Neural cell (in vitro differentiated cells): ENCODE measurements at regions not wholly inside any gene's neighbourhood (a gene's known extent, or its start where the extent isn't known, plus 50 kb on each side); places are given as distances from the start of the nearest gene placed in this dataset.

ENCODE experiments used
- CTCF ChIP-seq: fragments of 450-650 bp; IDR thresholded peaks from 2 replicates; pipeline ENCODE4 v1.5.1; 2014; ENCODE audit warnings: antibody characterized with exemption, mild to moderate bottlenecking, moderate library complexity; ENCODE audit not compliant: poor library complexity, severe bottlenecking
- EP300 ChIP-seq: fragments of 450-650 bp; conservative IDR thresholded peaks from 2 replicates; pipeline ENCODE4 v1.6.1; 2014; ENCODE audit warnings: antibody characterized with exemption, mild to moderate bottlenecking, moderate library complexity; ENCODE audit not compliant: poor library complexity, severe bottlenecking
- EZH2 ChIP-seq: fragments of 200-600, 300-800 bp; shearing (Covaris generic), sonication (generic); IDR thresholded peaks from 2 replicates; pipeline ENCODE4 v1.6.1; 2014; ENCODE audit warnings: antibody characterized with exemption, low read length, borderline replicate concordance, mild to moderate bottlenecking; ENCODE audit not compliant: insufficient read depth, poor library complexity, severe bottlenecking
- MXI1 ChIP-seq: fragments of 450-650 bp; conservative IDR thresholded peaks from 2 replicates; pipeline ENCODE4 v1.6.1; 2014; ENCODE audit warnings: antibody characterized with exemption, mild to moderate bottlenecking; ENCODE audit not compliant: poor library complexity, severe bottlenecking
- POLR2AphosphoS5 ChIP-seq: IDR thresholded peaks from 2 replicates; pipeline ENCODE4 v1.6.1; 2012
- SMC3 ChIP-seq: fragments of 450-650 bp; conservative IDR thresholded peaks from 2 replicates; pipeline ENCODE4 v1.6.1; 2014; ENCODE audit warnings: antibody characterized with exemption, mild to moderate bottlenecking, moderate library complexity; ENCODE audit not compliant: poor library complexity
- TAF1 ChIP-seq: IDR thresholded peaks from 2 replicates; pipeline ENCODE4 v1.6.1; 2012; ENCODE audit warnings: low read depth

GRCh38 chr2:128497461-128497860 lies 178.8 kb upstream of the HS6ST1 start:
- TF ChIP-seq CTCF = no peak
- no peak for TF ChIP-seq EZH2
- TF ChIP-seq EP300 = no peak
- TF ChIP-seq MXI1 = no peak
- no peak for TF ChIP-seq TAF1
- no peak for TF ChIP-seq POLR2AphosphoS5
- TF ChIP-seq SMC3 = no peak
